Astrocyte (in vitro differentiated cells and primary cell): ENCODE measurements at regions not wholly inside any gene's neighbourhood (a gene's known extent, or its start where the extent isn't known, plus 50 kb on each side); places are given as distances from the start of the nearest gene placed in this dataset.
"Not testable (repeated sequence)": the region's sequence is repeated elsewhere in the genome, so short reads cannot be mapped to it uniquely, and the experiment has no call there.

Experiments
- DNase-seq: peaks from one replicate; pipeline ENCODE4 v3.0.0-alpha.2; 2010; ENCODE audit warnings: low read depth
- FAIRE-seq: peaks from 2 replicates; lab custom pipeline; 2011; peaks lifted over from hg19 to GRCh38; lab: Jason Lieb, UNC
- H2AFZ ChIP-seq: 2 replicates; pipeline ENCODE4 v1.6.0; 2012; ENCODE audit warnings: low read depth, low read length, inconsistent platforms
- H3K27ac ChIP-seq: 2 replicates; pipeline ENCODE4 v1.5.1; 2011; ENCODE audit warnings: low read depth, low read length, inconsistent platforms
- H3K27me3 ChIP-seq: 2 replicates; pipeline ENCODE4 v1.6.0; 2011; ENCODE audit warnings: low read length, inconsistent platforms; ENCODE audit not compliant: insufficient read depth
- H3K36me3 ChIP-seq: 2 replicates; pipeline ENCODE4 v1.5.1; 2011; ENCODE audit warnings: low read length, inconsistent platforms; ENCODE audit not compliant: insufficient read depth
- H3K4me1 ChIP-seq: 2 replicates; pipeline ENCODE4 v1.5.1; 2011; ENCODE audit warnings: low read length, inconsistent platforms; ENCODE audit not compliant: insufficient read depth
- H3K4me2 ChIP-seq: 2 replicates; pipeline ENCODE4 v1.6.0; 2012; ENCODE audit warnings: low read length, inconsistent platforms
- H3K4me3 ChIP-seq: 2 replicates; pipeline ENCODE4 v1.5.1; 2011; ENCODE audit warnings: low read depth, mild to moderate bottlenecking, low read length, inconsistent platforms; ENCODE audit not compliant: insufficient read depth
- H3K79me2 ChIP-seq: 2 replicates; pipeline ENCODE4 v1.6.0; 2012; ENCODE audit warnings: mild to moderate bottlenecking, low read length, inconsistent platforms; ENCODE audit not compliant: insufficient read depth
- H3K9ac ChIP-seq: 2 replicates; pipeline ENCODE4 v1.6.0; 2012; ENCODE audit warnings: mild to moderate bottlenecking, low read length, inconsistent platforms
- H3K9me3 ChIP-seq: 2 replicates; pipeline ENCODE4 v1.5.1; 2012; ENCODE audit warnings: low read depth, mild to moderate bottlenecking, low read length, inconsistent platforms; ENCODE audit not compliant: insufficient read depth
- H4K20me1 ChIP-seq: 2 replicates; pipeline ENCODE4 v1.6.0; 2012; ENCODE audit warnings: low read length, inconsistent platforms; ENCODE audit not compliant: insufficient read depth
- H3K27ac Mint-ChIP-seq: one replicate; pipeline ENCODE4 v1.8.0; 2021; ENCODE audit warnings: mild to moderate bottlenecking, mixed read lengths; ENCODE audit not compliant: unreplicated experiment
- H3K27me3 Mint-ChIP-seq: one replicate; pipeline ENCODE4 v1.8.0; 2021; ENCODE audit warnings: low read depth, mixed read lengths; ENCODE audit not compliant: unreplicated experiment
- H3K36me3 Mint-ChIP-seq: one replicate; pipeline ENCODE4 v1.8.0; 2021; ENCODE audit warnings: low read depth, mixed read lengths; ENCODE audit not compliant: unreplicated experiment
- H3K4me1 Mint-ChIP-seq: one replicate; pipeline ENCODE4 v1.8.0; 2021; ENCODE audit warnings: low read depth, mixed read lengths; ENCODE audit not compliant: unreplicated experiment
- H3K4me3 Mint-ChIP-seq: one replicate; pipeline ENCODE4 v1.8.0; 2021; ENCODE audit warnings: mild to moderate bottlenecking, moderate library complexity, mixed read lengths; ENCODE audit not compliant: unreplicated experiment
- H3K9me3 Mint-ChIP-seq: one replicate; pipeline ENCODE4 v1.8.0; 2021; ENCODE audit warnings: mild to moderate bottlenecking, mixed read lengths; ENCODE audit not compliant: unreplicated experiment
- CTCF ChIP-seq: IDR thresholded peaks from 2 replicates; pipeline ENCODE4 v1.5.1; 2011; ENCODE audit warnings: low read depth, mild to moderate bottlenecking, inconsistent platforms, low read length, moderate library complexity; ENCODE audit not compliant: insufficient read depth
- EZH2 ChIP-seq: IDR thresholded peaks from 2 replicates; pipeline ENCODE4 v1.6.1; 2012; ENCODE audit warnings: mild to moderate bottlenecking, low read length, inconsistent platforms; ENCODE audit not compliant: insufficient read depth

GRCh38 chr6:68173616-68174015, 461.5 kb upstream of the ADGRB3 start:
- Histone ChIP-seq H3K27ac (no peak overlapping the region), H3K4me2 (no peak overlapping the region), H3K9me3 (peaks cover 5% of the 10 kb centered on the region), H3K9ac (no peak overlapping the region), H3K79me2 (no peaks in the 10 kb centered on the region), H3K36me3 (no peaks in the 10 kb centered on the region), H2AFZ (no peak overlapping the region), H4K20me1 (no peaks in the 10 kb centered on the region), H3K4me1 (no peaks in the 10 kb centered on the region), H3K4me3 (no peak overlapping the region), H3K27me3 (no peaks in the 10 kb centered on the region)
- Mint-ChIP-seq H3K27ac (no peak overlapping the region), H3K36me3 (no peaks in the 10 kb centered on the region), H3K27me3 (no peaks in the 10 kb centered on the region), H3K9me3 (peaks cover 3% of the 10 kb centered on the region), H3K4me1 (no peaks in the 10 kb centered on the region), H3K4me3 (no peak overlapping the region)
- no peak for DNase-seq
- no peak for FAIRE-seq
- TF ChIP-seq EZH2 (no peak), CTCF (no peak)

GRCh38 chr6:68169922-68170321, 465.2 kb upstream of the ADGRB3 start:
- Mint-ChIP-seq H3K27me3 (no peaks in the 10 kb centered on the region), H3K27ac (no peak overlapping the region), H3K36me3 (no peaks in the 10 kb centered on the region), H3K4me1 (no peaks in the 10 kb centered on the region), H3K4me3 (no peak overlapping the region), H3K9me3 (peaks cover 3% of the 10 kb centered on the region)
- DNase-seq (no peak), FAIRE-seq (no peak)
- Histone ChIP-seq H4K20me1 (no peaks in the 10 kb centered on the region), H3K27me3 (no peaks in the 10 kb centered on the region), H3K27ac (no peak overlapping the region), H3K36me3 (no peaks in the 10 kb centered on the region), H3K4me2 (no peak overlapping the region), H3K79me2 (no peaks in the 10 kb centered on the region), H3K9me3 (no peaks in the 10 kb centered on the region), H3K4me1 (no peaks in the 10 kb centered on the region), H2AFZ (no peak overlapping the region), H3K4me3 (no peak overlapping the region), H3K9ac (no peak overlapping the region)
- TF ChIP-seq EZH2 (no peak), CTCF (no peak)

GRCh38 chr6:68167604-68168003, 467.5 kb upstream of the ADGRB3 start:
- no peak overlapping the region for H3K4me3 ChIP-seq
- no peak overlapping the region for H3K27ac ChIP-seq
- H3K4me1 Mint-ChIP-seq, result no peaks in the 10 kb centered on the region
- H3K9me3 ChIP-seq, result no peaks in the 10 kb centered on the region
- H3K36me3 ChIP-seq, result no peaks in the 10 kb centered on the region
- no peaks in the 10 kb centered on the region for H4K20me1 ChIP-seq
- no peaks in the 10 kb centered on the region for H3K79me2 ChIP-seq
- TF ChIP-seq CTCF, result no peak
- H3K36me3 Mint-ChIP-seq, result no peaks in the 10 kb centered on the region
- H3K4me1 ChIP-seq, result no peaks in the 10 kb centered on the region
- no peak for DNase-seq
- no peak overlapping the region for H2AFZ ChIP-seq
- no peak for FAIRE-seq
- H3K9ac ChIP-seq, result no peak overlapping the region
- H3K27me3 Mint-ChIP-seq, result no peaks in the 10 kb centered on the region
- H3K27me3 ChIP-seq, result no peaks in the 10 kb centered on the region
- H3K9me3 Mint-ChIP-seq, result no peaks in the 10 kb centered on the region
- H3K27ac Mint-ChIP-seq, result no peak overlapping the region
- H3K4me3 Mint-ChIP-seq, result no peak overlapping the region
- no peak overlapping the region for H3K4me2 ChIP-seq

- FAIRE-seq, H3K4me3 Mint-ChIP-seq, H3K36me3 Mint-ChIP-seq: not testable (repeated sequence)
Measured at GRCh38 chr6:68160812-68161211, 474.3 kb upstream of the ADGRB3 start.

More at GRCh38 chr6:68160812-68161211, 474.3 kb upstream of the ADGRB3 start:
- not testable (repeated sequence) for H3K4me2 ChIP-seq, H4K20me1 ChIP-seq, H3K79me2 ChIP-seq, H3K9me3 ChIP-seq, DNase-seq, H3K27me3 Mint-ChIP-seq, H3K4me3 ChIP-seq, H3K4me1 ChIP-seq, H3K27me3 ChIP-seq, H3K4me1 Mint-ChIP-seq, H3K27ac Mint-ChIP-seq, H3K9ac ChIP-seq, H2AFZ ChIP-seq, H3K9me3 Mint-ChIP-seq, H3K36me3 ChIP-seq, H3K27ac ChIP-seq
